ENCODE measurements at regions not wholly inside any gene's neighbourhood (a gene's known extent, or its start where the extent isn't known, plus 50 kb on each side); places are given as distances from the start of the nearest gene placed in this dataset.

GRCh38 chr5:18314192-18314778, 680.0 kb downstream of the TAF11L14 start:
- no peak for DNase-seq (ENCODE audit: low read depth in 4 of 4, low spot score in 1 of 4)

DNA sequence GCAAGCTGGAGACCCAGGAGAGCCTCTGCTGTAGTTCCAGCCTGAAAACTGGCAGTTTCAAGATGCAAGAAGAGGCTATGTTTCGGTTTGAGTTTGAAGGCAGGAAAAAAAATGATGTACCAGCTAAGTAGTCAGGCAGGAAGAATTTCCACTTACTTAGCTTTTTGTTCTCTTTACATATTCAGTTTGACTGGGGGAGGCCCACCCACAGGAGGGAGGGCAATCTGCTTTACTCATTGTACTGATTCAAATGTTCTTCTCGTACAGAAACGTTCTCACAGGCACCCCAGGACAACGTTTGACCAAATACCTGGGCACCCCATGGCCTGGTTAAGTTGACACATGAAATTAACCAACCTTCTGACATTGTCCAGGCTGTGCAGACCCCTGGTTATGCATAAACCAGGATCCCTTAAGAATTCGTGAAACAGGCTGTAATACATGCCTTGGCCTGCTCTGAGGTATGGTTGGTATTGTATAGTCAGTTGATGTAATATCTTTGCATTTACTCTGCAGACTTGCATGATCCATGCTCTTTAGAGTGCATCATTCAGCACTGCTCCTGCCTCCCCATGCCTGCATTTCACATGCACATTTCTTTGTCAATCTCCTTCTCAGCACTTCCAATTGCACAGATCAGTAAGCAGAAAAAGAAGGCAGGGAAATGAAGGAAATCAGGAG, 687.1 kb downstream of the TAF11L14 start:
- no peak for DNase-seq (ENCODE audit: low read depth in 4 of 4, low spot score in 1 of 4)

- DNase-seq (ENCODE audit: low read depth in 4 of 4, low spot score in 1 of 4): no peak
Measured at GRCh38 chr5:18323891-18324290, 689.6 kb downstream of the TAF11L14 start.

- DNase-seq (ENCODE audit: low read depth in 4 of 4, low spot score in 1 of 4): no peak
Measured at GRCh38 chr5:18325431-18325830, 691.2 kb downstream of the TAF11L14 start.

DNA sequence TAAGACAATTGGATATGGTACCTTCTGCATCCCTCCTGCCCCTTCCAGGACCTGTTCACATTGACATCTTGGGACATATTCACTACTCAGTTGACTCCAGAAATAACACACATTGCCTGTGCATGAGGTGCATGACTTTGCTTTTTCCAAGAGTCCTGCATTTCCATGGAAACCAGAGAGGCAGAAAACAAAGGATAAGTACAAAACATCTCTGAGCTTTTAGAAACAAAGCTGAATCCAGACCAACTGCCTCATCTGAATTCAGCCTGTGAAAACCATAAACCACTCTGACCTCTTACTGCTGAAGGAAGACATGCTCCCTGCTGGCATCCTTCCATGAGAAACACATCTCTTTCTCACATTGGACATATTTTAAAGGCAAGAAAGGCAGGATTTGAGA, 695.1 kb downstream of the TAF11L14 start:
- no peak for DNase-seq (ENCODE audit: low read depth in 4 of 4, low spot score in 1 of 4)

DNA sequence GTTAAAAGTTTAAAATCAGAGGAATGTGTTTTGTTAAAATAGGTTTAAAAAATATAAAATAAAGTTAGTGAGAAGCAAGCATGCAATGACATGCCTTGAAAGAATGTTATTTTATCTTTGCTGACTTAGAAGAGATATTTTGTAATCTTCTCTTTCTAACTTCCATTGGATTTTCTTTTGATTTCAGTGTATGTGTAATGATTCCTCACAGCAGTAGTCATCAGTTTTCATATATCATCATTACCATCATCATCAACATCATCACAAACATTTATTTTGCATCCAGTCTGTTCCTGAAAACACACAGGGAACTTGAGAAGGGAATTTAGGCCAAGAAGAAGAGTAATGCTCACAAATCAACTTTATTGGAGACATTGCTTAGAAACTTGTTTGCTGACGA, 699.6 kb downstream of the TAF11L14 start:
- no peak for DNase-seq (ENCODE audit: low read depth in 4 of 4, low spot score in 1 of 4)

GRCh38 chr5:18334949-18335348, 700.7 kb downstream of the TAF11L14 start:
- no peak for DNase-seq (ENCODE audit: low read depth in 4 of 4, low spot score in 1 of 4)

- no peak for DNase-seq (ENCODE audit: low read depth in 4 of 4, low spot score in 1 of 4)
Measured at GRCh38 chr5:18354828-18355227, 720.6 kb downstream of the TAF11L14 start.

DNA sequence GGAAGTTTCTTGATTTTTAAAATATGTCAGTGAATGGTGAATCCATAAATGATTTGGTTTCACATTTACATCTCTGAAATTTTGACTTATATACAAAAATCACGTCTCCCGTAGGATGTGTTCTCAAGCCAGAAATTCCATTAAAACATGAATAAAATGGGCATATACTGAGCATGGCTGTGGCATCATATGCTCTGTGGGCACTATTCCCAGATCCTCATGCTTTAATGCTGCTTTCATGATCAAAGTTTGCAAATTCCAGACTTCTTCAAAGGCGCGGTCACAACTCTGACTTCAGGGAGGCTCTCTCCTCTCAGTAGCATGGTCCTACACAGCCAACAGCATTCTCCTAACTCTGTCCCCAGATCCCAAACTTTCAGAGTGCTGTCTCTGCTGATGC, 723.2 kb downstream of the TAF11L14 start:
- DNase-seq (ENCODE audit: low read depth in 4 of 4, low spot score in 1 of 4): no peak

- DNase-seq (ENCODE audit: low read depth in 4 of 4, low spot score in 1 of 4): no peak
Measured at GRCh38 chr5:18366234-18366633, 732.0 kb downstream of the TAF11L14 start.

- no peak for DNase-seq (ENCODE audit: low read depth in 4 of 4, low spot score in 1 of 4)
Measured at GRCh38 chr5:18370531-18370930, 736.3 kb downstream of the TAF11L14 start.

DNA sequence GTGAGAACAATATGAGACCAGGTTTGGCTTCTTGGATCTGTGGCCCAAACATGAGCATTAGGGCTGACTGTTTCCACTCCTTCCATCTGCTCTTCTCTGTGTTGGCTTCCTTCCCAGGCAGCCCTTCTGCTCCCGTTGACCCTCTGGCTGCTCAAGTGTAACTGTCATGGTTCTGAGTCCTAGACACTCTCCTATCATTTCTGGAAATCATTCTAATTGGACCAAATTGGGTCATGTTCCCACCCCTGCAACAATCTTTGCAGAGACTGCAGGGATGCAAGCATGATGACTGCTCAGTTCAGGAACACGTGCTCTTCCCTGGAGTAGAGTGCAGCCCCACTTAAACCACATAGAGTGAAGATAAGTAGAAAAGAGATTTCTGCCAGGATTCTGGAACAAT, 741.4 kb downstream of the TAF11L14 start:
- DNase-seq (ENCODE audit: low read depth in 4 of 4, low spot score in 1 of 4): no peak

GRCh38 chr5:18378066-18378465, 743.8 kb downstream of the TAF11L14 start:
- no peak for DNase-seq (ENCODE audit: low read depth in 4 of 4, low spot score in 1 of 4)

GRCh38 chr5:18379189-18379588, 744.9 kb downstream of the TAF11L14 start:
- DNase-seq (ENCODE audit: low read depth in 4 of 4, low spot score in 1 of 4): no peak

GRCh38 chr5:18380729-18381362, 746.6 kb downstream of the TAF11L14 start:
- DNase-seq (ENCODE audit: low read depth in 4 of 4, low spot score in 1 of 4): no peak

DNA sequence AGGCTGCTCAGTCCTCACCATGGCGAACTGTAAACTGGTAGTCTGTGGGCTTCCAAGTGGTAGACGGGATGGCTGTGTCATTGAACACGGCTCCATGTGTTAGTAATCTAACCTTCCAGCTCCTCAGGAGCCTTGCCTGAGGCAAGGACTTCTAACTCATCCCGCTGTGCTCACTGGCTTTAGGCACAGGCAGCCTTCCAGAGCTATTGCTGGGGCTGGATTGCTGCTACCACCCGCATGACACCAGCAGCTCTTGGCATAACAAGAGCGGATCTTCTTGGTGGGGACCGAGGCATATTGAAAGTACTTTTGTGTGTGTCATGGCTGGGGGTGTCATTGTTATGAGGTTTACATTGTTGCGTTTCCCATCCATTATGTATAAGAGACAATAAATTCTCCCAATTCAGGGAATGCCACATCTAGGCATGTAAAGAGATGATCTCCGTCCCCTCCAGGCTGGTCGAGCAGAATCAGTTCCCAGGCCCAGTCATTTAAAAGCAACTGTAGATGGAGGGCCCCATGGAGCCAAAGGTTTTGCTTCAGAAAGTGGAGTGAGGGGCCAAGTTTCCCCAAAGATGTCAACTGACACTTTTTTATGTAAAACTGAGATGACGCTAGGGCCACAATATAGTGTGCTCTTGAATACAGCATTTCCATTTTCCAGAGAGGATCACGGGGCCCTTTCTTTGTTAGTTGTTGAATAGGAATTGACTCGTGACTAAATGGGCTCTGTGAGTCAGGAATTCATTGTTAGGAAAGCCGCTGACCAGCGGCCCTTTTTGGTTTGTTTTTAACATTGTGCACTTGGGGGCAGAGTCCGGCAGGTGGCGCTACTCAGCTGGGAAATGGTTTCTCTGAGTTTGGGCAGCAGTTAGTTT, 759.5 kb downstream of the TAF11L14 start:
- DNase-seq (ENCODE audit: low read depth in 4 of 4, low spot score in 1 of 4): peak; percentile 6 to 27 (median 18)

DNA sequence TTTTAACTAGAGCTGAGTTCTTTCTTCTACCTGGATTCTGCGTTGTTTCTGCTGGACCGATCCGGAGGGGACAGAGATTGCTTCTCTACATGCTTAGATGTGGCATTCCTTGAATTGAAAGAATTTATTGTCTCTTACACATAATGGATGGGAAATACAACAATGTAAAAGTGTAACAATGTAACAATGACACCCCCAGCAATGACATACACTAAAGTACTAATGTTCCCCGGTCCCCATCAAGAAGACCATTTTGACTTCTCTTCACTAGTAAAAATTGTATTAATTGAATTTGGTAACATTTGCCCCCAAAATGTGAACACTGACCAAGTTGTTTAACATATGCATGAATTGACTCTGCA, 760.2 kb downstream of the TAF11L14 start:
- no peak for DNase-seq (ENCODE audit: low read depth in 4 of 4, low spot score in 1 of 4)

GRCh38 chr5:18395126-18396110, 761.2 kb downstream of the TAF11L14 start:
- no peak for DNase-seq (ENCODE audit: low read depth in 4 of 4, low spot score in 1 of 4)

- DNase-seq (ENCODE audit: low read depth in 4 of 4, low spot score in 1 of 4): no peak
Measured at GRCh38 chr5:18397371-18397770, 763.1 kb downstream of the TAF11L14 start.

GRCh38 chr5:18397891-18398290, 763.6 kb downstream of the TAF11L14 start:
- DNase-seq (ENCODE audit: low read depth in 4 of 4, low spot score in 1 of 4): no peak

Data from stimulated activated CD4-positive, alpha-beta T cell treated with anti-CD3 and anti-CD28 coated beads, Interleukin-1b, Interleukin-23, amount 100 ng/mL, for 24 hours (primary cell).